DOHH2 (cell line): ENCODE measurements at regions not wholly inside any gene's neighbourhood (a gene's known extent, or its start where the extent isn't known, plus 50 kb on each side); places are given as distances from the start of the nearest gene placed in this dataset.
"Not testable (repeated sequence)": the region's sequence is repeated elsewhere in the genome, so short reads cannot be mapped to it uniquely, and the experiment has no call there.

ENCODE experiments used
- H3F3A ChIP-seq: fragments of 200-600 bp; sonication (generic), shearing (Covaris generic); 2 replicates; pipeline ENCODE4 v1.6.0; 2016; ENCODE audit warnings: antibody characterized with exemption, mild to moderate bottlenecking; ENCODE audit not compliant: control insufficient read depth, insufficient read depth
- H3K27ac ChIP-seq: fragments of 200-600 bp; sonication (generic); 2 replicates; pipeline ENCODE4 v1.5.1; 2014; ENCODE audit warnings: low read depth, mild to moderate bottlenecking, low read length, moderate library complexity
- H3K27me3 ChIP-seq: fragments of 200-600 bp; sonication (generic); 2 replicates; pipeline ENCODE4 v1.6.1; 2014; ENCODE audit warnings: mild to moderate bottlenecking, low read length, mixed read lengths; ENCODE audit not compliant: control insufficient read depth
- H3K36me3 ChIP-seq: fragments of 200-600 bp; sonication (generic); 2 replicates; pipeline ENCODE4 v1.6.1; 2014; ENCODE audit warnings: mild to moderate bottlenecking, low read length, moderate library complexity, mixed read lengths; ENCODE audit not compliant: control insufficient read depth
- H3K4me1 ChIP-seq: fragments of 200-600 bp; sonication (generic); 2 replicates; pipeline ENCODE4 v1.6.1; 2014; ENCODE audit warnings: mild to moderate bottlenecking, low read length, mixed read lengths; ENCODE audit not compliant: control insufficient read depth
- H3K4me2 ChIP-seq: fragments of 200-600 bp; sonication (generic); 2 replicates; pipeline ENCODE4 v1.6.0; 2014; ENCODE audit warnings: mild to moderate bottlenecking, low read length, moderate library complexity
- H3K4me3 ChIP-seq: fragments of 200-600 bp; sonication (generic); 2 replicates; pipeline ENCODE4 v1.5.1; 2014; ENCODE audit warnings: mild to moderate bottlenecking, low read length, mixed read lengths
- H3K79me2 ChIP-seq: fragments of 200-600 bp; sonication (generic); 2 replicates; pipeline ENCODE4 v1.6.1; 2014; ENCODE audit warnings: mild to moderate bottlenecking, low read length, mixed read lengths; ENCODE audit not compliant: control insufficient read depth
- H3K9me2 ChIP-seq: fragments of 200-600 bp; sonication (generic); replicated peaks from 2 replicates; pipeline ENCODE4 v1.6.1; 2014; ENCODE audit warnings: mild to moderate bottlenecking, low read length, mixed read lengths; ENCODE audit not compliant: control insufficient read depth
- H3K9me3 ChIP-seq: fragments of 200-600 bp; sonication (generic); 2 replicates; pipeline ENCODE4 v1.6.1; 2014; ENCODE audit warnings: antibody characterized with exemption, low read length, mixed read lengths; ENCODE audit not compliant: control insufficient read depth, insufficient read depth
- H4K20me1 ChIP-seq: fragments of 200-600 bp; sonication (generic); 2 replicates; pipeline ENCODE4 v1.6.0; 2014; ENCODE audit warnings: low read depth, mild to moderate bottlenecking, antibody characterized with exemption, low read length, moderate library complexity; ENCODE audit not compliant: control insufficient read depth, insufficient read depth
- CTCF ChIP-seq: fragments of 200-600 bp; sonication (generic); IDR thresholded peaks from one replicate; pipeline ENCODE4 v1.5.1; 2014; ENCODE audit warnings: antibody characterized with exemption, mild to moderate bottlenecking, low read depth, low read length; ENCODE audit not compliant: poor library complexity, severe bottlenecking
- EZH2phosphoT487 ChIP-seq: fragments of 200-600 bp; sonication (generic); IDR thresholded peaks from 2 replicates; pipeline ENCODE4 v1.6.1; 2017; ENCODE audit warnings: borderline replicate concordance, mild to moderate bottlenecking, antibody characterized with exemption, low read length, moderate library complexity, mixed read lengths

- Histone ChIP-seq H3K4me2 (no peak overlapping the region), H3K27ac (no peak overlapping the region), H3K27me3 (no peaks in the 10 kb centered on the region), H3K79me2 (no peaks in the 10 kb centered on the region), H3K9me2 (no peaks in the 10 kb centered on the region), H3F3A (no peaks in the 10 kb centered on the region), H3K9me3 (no peaks in the 10 kb centered on the region), H4K20me1 (no peaks in the 10 kb centered on the region), H3K4me3 (no peak overlapping the region), H3K36me3 (no peaks in the 10 kb centered on the region), H3K4me1 (no peaks in the 10 kb centered on the region)
- no peak for TF ChIP-seq EZH2phosphoT487
- TF ChIP-seq CTCF = no peak
Observed at GRCh38 chr3:127438371-127438770, 150.5 kb upstream of the PRR20G start.

GRCh38 chr3:127435299-127435698 is 147.5 kb upstream of the PRR20G start:
- not testable (repeated sequence) for H3K4me3 ChIP-seq, H3K9me2 ChIP-seq, H3K4me2 ChIP-seq, H3K79me2 ChIP-seq, H3F3A ChIP-seq, H4K20me1 ChIP-seq, H3K27ac ChIP-seq, H3K4me1 ChIP-seq, H3K36me3 ChIP-seq, H3K9me3 ChIP-seq, H3K27me3 ChIP-seq

- Histone ChIP-seq H3K4me3 (no peak overlapping the region), H3K9me3 (no peaks in the 10 kb centered on the region), H3K4me1 (no peaks in the 10 kb centered on the region), H3F3A (no peaks in the 10 kb centered on the region), H3K79me2 (no peaks in the 10 kb centered on the region), H3K27me3 (peaks cover 11% of the 10 kb centered on the region; the same call in 1 of the 2 replicates), H3K27ac (no peak overlapping the region), H3K4me2 (no peak overlapping the region), H3K9me2 (no peaks in the 10 kb centered on the region), H3K36me3 (no peaks in the 10 kb centered on the region), H4K20me1 (no peaks in the 10 kb centered on the region)
- no peak for TF ChIP-seq CTCF
- TF ChIP-seq EZH2phosphoT487 = no peak
Observed at GRCh38 chr3:127431066-127431465, 143.2 kb upstream of the PRR20G start.

- H3K27ac ChIP-seq = no peak overlapping the region
- no peaks in the 10 kb centered on the region for H3K9me2 ChIP-seq
- H3K27me3 ChIP-seq = peaks cover 11% of the 10 kb centered on the region; the same call in 1 of the 2 replicates
- no peaks in the 10 kb centered on the region for H3K9me3 ChIP-seq
- no peak for TF ChIP-seq EZH2phosphoT487
- no peak for TF ChIP-seq CTCF
- H3K4me2 ChIP-seq = no peak overlapping the region
- no peaks in the 10 kb centered on the region for H3F3A ChIP-seq
- no peaks in the 10 kb centered on the region for H3K36me3 ChIP-seq
- H4K20me1 ChIP-seq = no peaks in the 10 kb centered on the region
- no peaks in the 10 kb centered on the region for H3K4me1 ChIP-seq
- H3K4me3 ChIP-seq = no peak overlapping the region
- H3K79me2 ChIP-seq = no peaks in the 10 kb centered on the region
Observed at GRCh38 chr3:127428344-127428997, 140.6 kb upstream of the PRR20G start.
